ENCODE measurements at regions not wholly inside any gene's neighbourhood (a gene's known extent, or its start where the extent isn't known, plus 50 kb on each side); places are given as distances from the start of the nearest gene placed in this dataset.

- TF ChIP-seq POLR2AphosphoS5 (IDR thresholded peaks at IDR 0.05; ENCODE audit: insufficient read depth, low read depth, low read length) = no peak
- no peak for TF ChIP-seq CTCF (IDR thresholded peaks at IDR 0.05; ENCODE audit: extremely low read depth in 1 of 2, insufficient read depth in 1 of 2, low read depth in 1 of 2, low read length in 2 of 2)
- TF ChIP-seq POLR2A (IDR thresholded peaks at IDR 0.05; ENCODE audit: low read depth, low read length) = no peak
- no peak for TF ChIP-seq MYC (IDR thresholded peaks at IDR 0.05; ENCODE audit: low read depth, low read length)
- no peak for TF ChIP-seq JUN (IDR thresholded peaks at IDR 0.05; ENCODE audit: borderline replicate concordance, insufficient read depth, insufficient read length, low read depth)
- TF ChIP-seq EZH2 (IDR thresholded peaks at IDR 0.05; ENCODE audit: borderline replicate concordance, low read depth, low read length, severe bottlenecking) = no peak
These were observed 239.7 kb downstream of the PDCD6IP start for GRCh38 chr3:34038131-34038530.

Data from endothelial cell of umbilical vein (primary cell).